ENCODE measurements at regions not wholly inside any gene's neighbourhood (a gene's known extent, or its start where the extent isn't known, plus 50 kb on each side); places are given as distances from the start of the nearest gene placed in this dataset.
"Not testable (repeated sequence)": the region's sequence is repeated elsewhere in the genome, so short reads cannot be mapped to it uniquely, and the experiment has no call there.

DNA sequence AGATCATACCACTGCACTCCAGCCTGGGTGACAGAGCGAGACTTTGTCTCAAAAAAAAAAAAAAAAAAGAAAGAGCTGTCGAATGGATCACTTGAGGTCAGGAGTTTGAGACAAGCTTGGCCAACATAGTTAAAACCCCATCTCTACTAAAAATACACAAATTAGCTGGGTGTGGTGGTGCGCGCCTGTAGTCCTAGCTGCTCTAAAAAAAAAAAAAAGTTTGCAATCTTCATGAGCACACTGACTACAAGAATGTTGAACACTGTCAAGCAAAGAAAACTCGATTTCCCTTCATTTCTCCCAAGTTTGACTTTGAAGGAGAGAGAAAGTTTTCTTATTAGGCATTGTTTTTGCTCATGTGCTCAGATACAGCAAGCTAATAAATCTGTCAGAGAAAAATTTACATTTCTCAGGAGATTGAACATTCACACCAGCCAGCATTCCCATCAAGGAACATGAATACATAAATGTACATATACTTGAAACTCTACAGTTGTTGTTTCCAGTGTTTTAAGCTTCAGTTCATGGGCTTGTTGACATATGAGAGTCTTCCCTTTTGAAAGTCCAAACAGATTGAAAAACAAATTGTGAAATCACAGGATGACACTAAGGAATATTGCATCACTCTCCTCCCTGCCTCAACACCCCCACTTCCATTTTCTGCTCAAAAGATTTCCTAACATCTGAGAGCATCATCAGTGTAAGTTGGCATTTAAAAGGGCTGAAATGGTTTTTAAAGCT is 81.8 kb downstream of the ARRDC3 start:
- no peak for DNase-seq (ENCODE audit: low read depth)
- Histone ChIP-seq H3K36me3 (ENCODE audit: control insufficient read depth, insufficient read depth, low read length) (no peaks in the 10 kb centered on the region), H3K27me3 (ENCODE audit: control insufficient read depth, insufficient read depth, low read length) (no peaks in the 10 kb centered on the region), H3K4me3 (ENCODE audit: low read depth, low read length) (no peak overlapping the region)
- TF ChIP-seq, protein P1, sequence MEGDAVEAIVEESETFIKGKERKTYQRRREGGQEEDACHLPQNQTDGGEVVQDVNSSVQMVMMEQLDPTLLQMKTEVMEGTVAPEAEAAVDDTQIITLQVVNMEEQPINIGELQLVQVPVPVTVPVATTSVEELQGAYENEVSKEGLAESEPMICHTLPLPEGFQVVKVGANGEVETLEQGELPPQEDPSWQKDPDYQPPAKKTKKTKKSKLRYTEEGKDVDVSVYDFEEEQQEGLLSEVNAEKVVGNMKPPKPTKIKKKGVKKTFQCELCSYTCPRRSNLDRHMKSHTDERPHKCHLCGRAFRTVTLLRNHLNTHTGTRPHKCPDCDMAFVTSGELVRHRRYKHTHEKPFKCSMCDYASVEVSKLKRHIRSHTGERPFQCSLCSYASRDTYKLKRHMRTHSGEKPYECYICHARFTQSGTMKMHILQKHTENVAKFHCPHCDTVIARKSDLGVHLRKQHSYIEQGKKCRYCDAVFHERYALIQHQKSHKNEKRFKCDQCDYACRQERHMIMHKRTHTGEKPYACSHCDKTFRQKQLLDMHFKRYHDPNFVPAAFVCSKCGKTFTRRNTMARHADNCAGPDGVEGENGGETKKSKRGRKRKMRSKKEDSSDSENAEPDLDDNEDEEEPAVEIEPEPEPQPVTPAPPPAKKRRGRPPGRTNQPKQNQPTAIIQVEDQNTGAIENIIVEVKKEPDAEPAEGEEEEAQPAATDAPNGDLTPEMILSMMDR (IDR thresholded peaks at IDR 0.05; ENCODE audit: insufficient read depth, low read length, poor library complexity, severe bottlenecking) = no peak

DNA sequence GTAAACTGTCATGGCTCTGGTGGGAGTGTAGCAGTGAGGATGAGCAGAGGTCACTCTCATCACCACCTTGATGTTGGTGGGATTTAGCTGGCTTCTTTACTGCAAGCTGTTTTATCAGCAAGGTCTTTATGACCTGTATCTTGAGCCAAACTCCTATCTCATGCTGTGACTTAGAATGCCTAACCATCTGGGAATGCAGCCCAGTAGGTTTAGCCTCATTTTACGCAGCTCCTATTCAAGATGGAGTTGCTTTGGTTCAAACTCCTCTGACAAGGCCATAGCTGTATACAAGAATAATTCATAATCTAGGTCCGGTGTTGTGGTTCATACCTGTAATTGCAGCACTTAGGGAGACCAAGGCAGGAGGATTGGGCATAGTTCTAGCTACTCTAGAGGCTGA is 85.1 kb downstream of the ARRDC3 start:
- Histone ChIP-seq H3K4me3 (ENCODE audit: low read depth, low read length) (no peak overlapping the region), H3K27me3 (ENCODE audit: control insufficient read depth, insufficient read depth, low read length) (no peaks in the 10 kb centered on the region), H3K36me3 (ENCODE audit: control insufficient read depth, insufficient read depth, low read length) (no peaks in the 10 kb centered on the region)
- TF ChIP-seq, protein P1 (IDR thresholded peaks at IDR 0.05; ENCODE audit: insufficient read depth, low read length, poor library complexity, severe bottlenecking) = no peak
- DNase-seq (ENCODE audit: low read depth) = no peak

DNA sequence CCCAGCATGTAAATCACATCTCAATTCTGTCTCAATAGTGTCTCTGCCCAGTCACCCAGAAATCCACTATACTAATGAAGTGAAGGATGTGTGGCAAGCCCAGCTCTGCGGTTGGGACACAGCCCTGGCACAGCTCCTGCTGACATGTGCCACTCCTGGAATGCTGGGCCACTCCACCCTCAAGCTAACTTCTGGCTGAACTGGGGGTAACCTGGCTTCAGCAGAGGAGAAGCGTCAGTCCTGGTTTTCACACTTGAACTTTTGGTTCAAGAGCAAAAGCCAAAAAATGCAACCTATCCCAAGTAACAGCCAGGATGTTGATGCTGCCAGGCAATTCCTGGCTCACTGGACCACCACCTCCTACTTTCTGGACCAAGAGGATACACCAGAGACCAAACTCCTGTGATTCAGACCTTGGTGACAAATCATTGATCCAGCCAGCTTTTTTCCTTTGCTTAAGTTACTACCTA is 86.4 kb downstream of the ARRDC3 start:
- Histone ChIP-seq H3K4me3 (ENCODE audit: low read depth, low read length) (no peak overlapping the region), H3K27me3 (ENCODE audit: control insufficient read depth, insufficient read depth, low read length) (no peaks in the 10 kb centered on the region), H3K36me3 (ENCODE audit: control insufficient read depth, insufficient read depth, low read length) (no peaks in the 10 kb centered on the region)
- TF ChIP-seq, protein P1 (IDR thresholded peaks at IDR 0.05; ENCODE audit: insufficient read depth, low read length, poor library complexity, severe bottlenecking) = no peak
- DNase-seq (ENCODE audit: low read depth) = peak; percentile 69

DNA sequence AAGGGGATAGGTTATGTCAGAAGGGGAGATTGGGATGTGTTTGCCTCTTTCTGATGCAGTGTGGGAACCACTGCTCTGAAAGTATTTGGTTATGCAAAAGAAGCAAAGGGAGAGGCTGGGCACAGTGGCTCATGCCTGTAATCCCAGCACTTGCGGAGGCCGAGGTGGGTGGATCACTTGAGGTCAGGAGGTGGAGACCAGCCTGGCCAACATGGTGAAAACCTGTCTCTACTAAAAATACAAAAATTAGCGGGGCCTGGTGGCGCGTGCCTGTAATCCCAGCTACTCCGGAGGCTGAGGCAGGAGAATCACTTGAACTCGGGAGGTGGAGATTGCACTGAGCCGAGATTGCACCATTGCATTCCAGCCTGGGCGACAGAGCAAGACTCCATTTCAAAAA is 87.0 kb downstream of the ARRDC3 start:
- not testable (repeated sequence) for DNase-seq (ENCODE audit: low read depth); H3K36me3 ChIP-seq (ENCODE audit: control insufficient read depth, insufficient read depth, low read length); H3K4me3 ChIP-seq (ENCODE audit: low read depth, low read length); H3K27me3 ChIP-seq (ENCODE audit: control insufficient read depth, insufficient read depth, low read length)

DNA sequence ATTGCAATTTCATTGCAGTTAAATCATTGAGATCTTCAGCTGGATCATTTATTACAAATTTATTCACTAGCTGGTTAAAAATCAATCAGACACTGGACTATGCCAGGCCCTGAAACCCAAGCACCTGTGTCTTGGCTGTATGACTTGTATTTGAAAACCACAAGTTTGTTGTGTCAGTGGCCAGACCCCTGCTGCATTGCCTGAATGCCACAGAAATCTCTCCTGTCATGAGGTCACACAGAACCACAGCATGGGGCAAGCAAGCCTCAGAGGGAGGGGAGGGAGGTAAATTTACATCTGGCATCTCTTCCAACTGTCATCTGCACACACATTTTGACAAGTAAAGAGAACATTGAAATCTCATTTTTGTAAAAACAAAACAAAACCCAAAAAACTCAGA is 90.0 kb downstream of the ARRDC3 start:
- TF ChIP-seq, protein P1 (IDR thresholded peaks at IDR 0.05; ENCODE audit: insufficient read depth, low read length, poor library complexity, severe bottlenecking) = no peak
- H3K27me3 ChIP-seq (ENCODE audit: control insufficient read depth, insufficient read depth, low read length) = no peaks in the 10 kb centered on the region
- DNase-seq (ENCODE audit: low read depth) = peak; percentile 87

DNA sequence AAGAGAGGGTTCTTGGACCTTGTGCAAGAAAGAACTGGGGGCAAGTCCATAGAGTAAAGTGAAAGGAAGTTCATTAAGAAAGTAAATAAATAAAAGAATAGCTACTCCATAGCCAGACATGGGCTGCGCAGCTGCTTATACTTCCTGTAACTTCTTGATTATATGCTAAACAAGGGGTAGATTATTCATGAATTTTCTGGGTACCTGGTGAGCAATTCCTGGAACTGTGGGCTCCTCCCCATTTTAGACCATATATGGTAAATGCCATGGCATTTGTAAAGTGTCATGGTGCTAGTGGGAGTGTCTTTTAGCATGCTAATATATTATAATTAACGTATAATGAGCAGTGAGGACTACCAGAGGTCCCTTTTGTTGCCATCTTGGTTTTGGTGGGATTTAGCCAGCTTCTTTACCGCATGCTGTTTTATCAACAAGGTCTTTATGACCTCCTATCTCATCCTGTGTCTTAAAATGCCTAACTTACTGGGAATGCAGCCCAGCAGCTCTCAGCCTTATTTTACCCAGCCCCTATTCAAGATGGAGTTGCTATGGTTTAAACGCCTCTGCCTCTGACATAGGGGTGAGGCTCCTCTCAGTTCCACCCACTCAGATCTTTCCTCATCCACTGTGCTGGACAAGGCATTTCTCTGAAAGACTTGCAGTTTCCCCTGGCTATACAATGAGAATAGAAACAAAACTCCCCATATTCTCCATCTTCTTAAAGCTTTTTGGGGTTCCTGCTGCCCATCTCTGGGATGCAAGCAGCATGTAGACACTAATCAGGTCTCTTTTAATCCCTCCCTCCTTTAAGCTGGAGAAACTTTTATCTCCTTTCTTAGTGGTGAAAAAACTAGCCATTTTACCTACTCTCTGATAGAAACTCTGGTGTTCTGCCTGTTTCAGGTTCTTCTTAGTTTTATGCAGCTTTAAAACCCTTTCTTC is 91.2 kb downstream of the ARRDC3 start:
- Histone ChIP-seq H3K4me3 (ENCODE audit: low read depth, low read length) (no peak overlapping the region), H3K36me3 (ENCODE audit: control insufficient read depth, insufficient read depth, low read length) (no peaks in the 10 kb centered on the region), H3K27me3 (ENCODE audit: control insufficient read depth, insufficient read depth, low read length) (no peaks in the 10 kb centered on the region)
- no peak for DNase-seq (ENCODE audit: low read depth)
- TF ChIP-seq, protein P1 (IDR thresholded peaks at IDR 0.05; ENCODE audit: insufficient read depth, low read length, poor library complexity, severe bottlenecking) = no peak

More for the DNA sequence above, 90.0 kb downstream of the ARRDC3 start:
- Histone ChIP-seq H3K4me3 (ENCODE audit: low read depth, low read length) (no peak overlapping the region), H3K36me3 (ENCODE audit: control insufficient read depth, insufficient read depth, low read length) (no peaks in the 10 kb centered on the region)

Data from kidney epithelial cell (primary cell).